ENCODE measurements at regions not wholly inside any gene's neighbourhood (a gene's known extent, or its start where the extent isn't known, plus 50 kb on each side); places are given as distances from the start of the nearest gene placed in this dataset.

GRCh38 chr4:93911671-93912070, 83.1 kb downstream of the ATOH1 start:
- no peak for ATAC-seq
- TF ChIP-seq RARB (CRISPR knock-in tag; IDR thresholded peaks at IDR 0.05) (no peak), GLIS3 (CRISPR knock-in tag; IDR thresholded peaks at IDR 0.05) (no peak), OSR1 (CRISPR knock-in tag; IDR thresholded peaks at IDR 0.05) (no peak), ZNF565 (CRISPR knock-in tag; conservative IDR thresholded peaks at IDR 0.05; ENCODE audit: low read depth) (no peak), ZNF70 (CRISPR knock-in tag; IDR thresholded peaks at IDR 0.05) (no peak), BACH2 (CRISPR knock-in tag; IDR thresholded peaks at IDR 0.05; ENCODE audit: borderline replicate concordance) (no peak), TCF4 (CRISPR knock-in tag; IDR thresholded peaks at IDR 0.05; ENCODE audit: borderline replicate concordance) (no peak), ZFP30 (CRISPR knock-in tag; IDR thresholded peaks at IDR 0.05) (no peak), ISL1 (CRISPR knock-in tag; IDR thresholded peaks at IDR 0.05) (no peak), CREB5 (CRISPR knock-in tag; IDR thresholded peaks at IDR 0.05; ENCODE audit: low read depth) (no peak), ZC3H10 (CRISPR knock-in tag; IDR thresholded peaks at IDR 0.05) (no peak), PPARA (CRISPR knock-in tag; IDR thresholded peaks at IDR 0.05; ENCODE audit: borderline replicate concordance) (no peak), SNAI2 (CRISPR knock-in tag; IDR thresholded peaks at IDR 0.05) (no peak), ZFP3 (CRISPR knock-in tag; IDR thresholded peaks at IDR 0.05) (no peak), CSRNP3 (CRISPR knock-in tag; IDR thresholded peaks at IDR 0.05) (no peak), CSDC2 (CRISPR knock-in tag; IDR thresholded peaks at IDR 0.05) (no peak), TOX (CRISPR knock-in tag; IDR thresholded peaks at IDR 0.05; ENCODE audit: borderline replicate concordance) (no peak), POU6F1 (CRISPR knock-in tag; IDR thresholded peaks at IDR 0.05; ENCODE audit: borderline replicate concordance, low read depth) (no peak)

- TF ChIP-seq TCF4 (CRISPR knock-in tag; IDR thresholded peaks at IDR 0.05; ENCODE audit: borderline replicate concordance) (no peak), TSHZ2 (CRISPR knock-in tag; IDR thresholded peaks at IDR 0.05) (no peak), PATZ1 (CRISPR knock-in tag; IDR thresholded peaks at IDR 0.05; ENCODE audit: borderline replicate concordance) (no peak), TOX (CRISPR knock-in tag; IDR thresholded peaks at IDR 0.05; ENCODE audit: borderline replicate concordance) (no peak), ZFP3 (CRISPR knock-in tag; IDR thresholded peaks at IDR 0.05) (no peak), CSRNP3 (CRISPR knock-in tag; IDR thresholded peaks at IDR 0.05) (no peak), SNAI2 (CRISPR knock-in tag; IDR thresholded peaks at IDR 0.05) (no peak), ZNF565 (CRISPR knock-in tag; conservative IDR thresholded peaks at IDR 0.05; ENCODE audit: low read depth) (no peak), BACH2 (CRISPR knock-in tag; IDR thresholded peaks at IDR 0.05; ENCODE audit: borderline replicate concordance) (no peak), ZC3H10 (CRISPR knock-in tag; IDR thresholded peaks at IDR 0.05) (no peak), POU6F1 (CRISPR knock-in tag; IDR thresholded peaks at IDR 0.05; ENCODE audit: borderline replicate concordance, low read depth) (no peak), ARNTL (CRISPR knock-in tag; IDR thresholded peaks at IDR 0.05; ENCODE audit: borderline replicate concordance, low read depth) (no peak), ZNF8 (CRISPR knock-in tag; IDR thresholded peaks at IDR 0.05) (no peak), GLIS3 (CRISPR knock-in tag; IDR thresholded peaks at IDR 0.05) (no peak), CSDC2 (CRISPR knock-in tag; IDR thresholded peaks at IDR 0.05) (no peak)
- no peak for ATAC-seq
Observed at GRCh38 chr4:93912146-93912545, 83.6 kb downstream of the ATOH1 start.
